ENCODE measurements at regions not wholly inside any gene's neighbourhood (a gene's known extent, or its start where the extent isn't known, plus 50 kb on each side); places are given as distances from the start of the nearest gene placed in this dataset.
"Not testable (repeated sequence)": the region's sequence is repeated elsewhere in the genome, so short reads cannot be mapped to it uniquely, and the experiment has no call there.

GRCh38 chr3:35305406-35305805, 333.9 kb upstream of the ARPP21 start:
- DNase-seq (ENCODE audit: insufficient read length, low spot score) (no peak), FAIRE-seq (no peak)
- TF ChIP-seq CTCF (IDR thresholded peaks at IDR 0.05; ENCODE audit: insufficient read depth, missing control alignments): no peak

GRCh38 chr3:35307296-35307695, 332.0 kb upstream of the ARPP21 start:
- FAIRE-seq (no peak), DNase-seq (ENCODE audit: insufficient read length, low spot score) (no peak)
- no peak for TF ChIP-seq CTCF (IDR thresholded peaks at IDR 0.05; ENCODE audit: insufficient read depth, missing control alignments)

GRCh38 chr3:35316841-35317240, 322.5 kb upstream of the ARPP21 start:
- not testable (repeated sequence) for FAIRE-seq; DNase-seq (ENCODE audit: insufficient read length, low spot score)

- DNase-seq (ENCODE audit: insufficient read length, low spot score) (no peak), FAIRE-seq (no peak)
- TF ChIP-seq CTCF (IDR thresholded peaks at IDR 0.05; ENCODE audit: insufficient read depth, missing control alignments): no peak
Observed at GRCh38 chr3:35320646-35321407, 318.5 kb upstream of the ARPP21 start.

GRCh38 chr3:35322070-35322469, 317.3 kb upstream of the ARPP21 start:
- FAIRE-seq (no peak), DNase-seq (ENCODE audit: insufficient read length, low spot score) (no peak)
- no peak for TF ChIP-seq CTCF (IDR thresholded peaks at IDR 0.05; ENCODE audit: insufficient read depth, missing control alignments)

- no peak for TF ChIP-seq CTCF (IDR thresholded peaks at IDR 0.05; ENCODE audit: insufficient read depth, missing control alignments)
- no peak for FAIRE-seq
- DNase-seq (ENCODE audit: insufficient read length, low spot score): no peak
Observed at GRCh38 chr3:35335703-35336102, 303.6 kb upstream of the ARPP21 start.

- FAIRE-seq: no peak
- no peak for DNase-seq (ENCODE audit: insufficient read length, low spot score)
- TF ChIP-seq CTCF (IDR thresholded peaks at IDR 0.05; ENCODE audit: insufficient read depth, missing control alignments): no peak
Observed at GRCh38 chr3:35336601-35337000, 302.7 kb upstream of the ARPP21 start.

Data from D721Med (cell line).